Lower leg skin (tissue), 3 donors: ENCODE measurements at regions not wholly inside any gene's neighbourhood (a gene's known extent, or its start where the extent isn't known, plus 50 kb on each side); places are given as distances from the start of the nearest gene placed in this dataset.

Experiments used
- CTCF ChIP-seq, 3 donors: fragments of 450-650 bp; IDR thresholded peaks; one replicate each; pipeline ENCODE4 v1.5.1; 2016; ENCODE audit warnings: antibody characterized with exemption in 3 of 3, mild to moderate bottlenecking in 3 of 3, moderate library complexity in 2 of 3
- POLR2A ChIP-seq, 2 donors: fragments of 450-650 bp; IDR thresholded peaks; one replicate each; pipeline ENCODE4 v1.6.1; 2016 to 2017; ENCODE audit warnings: antibody characterized with exemption in 2 of 2, mild to moderate bottlenecking in 1 of 2, moderate library complexity in 1 of 2

- TF ChIP-seq POLR2A (IDR thresholded peaks at IDR 0.05) = no peak
- no peak for TF ChIP-seq CTCF (IDR thresholded peaks at IDR 0.05)
Measured at GRCh38 chr18:55665506-55665905, 77.5 kb upstream of the TCF4 start.
